ENCODE measurements at regions not wholly inside any gene's neighbourhood (a gene's known extent, or its start where the extent isn't known, plus 50 kb on each side); places are given as distances from the start of the nearest gene placed in this dataset.
"Not testable (repeated sequence)": the region's sequence is repeated elsewhere in the genome, so short reads cannot be mapped to it uniquely, and the experiment has no call there.

DNA sequence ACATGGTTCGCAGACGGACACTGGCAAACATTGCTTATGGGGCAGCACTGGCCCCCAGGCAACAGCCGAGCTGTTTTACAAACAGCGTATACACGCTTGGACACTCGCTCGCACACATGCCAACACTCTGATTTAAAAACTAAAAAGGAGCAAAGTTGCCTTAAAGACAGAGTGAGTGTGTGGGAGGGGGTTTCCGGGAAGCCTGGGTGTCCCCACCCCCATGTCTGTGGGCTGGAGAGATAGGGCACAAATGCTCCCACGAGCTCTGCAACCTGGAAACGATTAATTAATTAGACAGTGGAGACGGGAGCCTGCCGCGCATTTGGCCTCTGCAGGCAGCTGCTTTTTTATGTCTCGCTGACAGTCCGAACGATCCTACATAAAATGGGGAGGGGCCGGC, 107.9 kb upstream of the ZNF469 start:
- DNase-seq (ENCODE audit: insufficient read length, low spot score), result no peak
- FAIRE-seq, result no peak
- TF ChIP-seq SPI1 (IDR thresholded peaks at IDR 0.05; ENCODE audit: low read depth, low read length) (no peak), POLR2AphosphoS5 (IDR thresholded peaks at IDR 0.05; ENCODE audit: low read depth, low read length) (no peak), PAX5 (IDR thresholded peaks at IDR 0.05; ENCODE audit: insufficient read depth, low read length, severe bottlenecking) (no peak), POU2F2 (IDR thresholded peaks at IDR 0.05; ENCODE audit: low read depth, low read length) (no peak), POLR2A (IDR thresholded peaks at IDR 0.05; ENCODE audit: low read depth, low read length) (no peak), TAF1 (IDR thresholded peaks at IDR 0.05; ENCODE audit: low read depth, low read length) (no peak)

DNA sequence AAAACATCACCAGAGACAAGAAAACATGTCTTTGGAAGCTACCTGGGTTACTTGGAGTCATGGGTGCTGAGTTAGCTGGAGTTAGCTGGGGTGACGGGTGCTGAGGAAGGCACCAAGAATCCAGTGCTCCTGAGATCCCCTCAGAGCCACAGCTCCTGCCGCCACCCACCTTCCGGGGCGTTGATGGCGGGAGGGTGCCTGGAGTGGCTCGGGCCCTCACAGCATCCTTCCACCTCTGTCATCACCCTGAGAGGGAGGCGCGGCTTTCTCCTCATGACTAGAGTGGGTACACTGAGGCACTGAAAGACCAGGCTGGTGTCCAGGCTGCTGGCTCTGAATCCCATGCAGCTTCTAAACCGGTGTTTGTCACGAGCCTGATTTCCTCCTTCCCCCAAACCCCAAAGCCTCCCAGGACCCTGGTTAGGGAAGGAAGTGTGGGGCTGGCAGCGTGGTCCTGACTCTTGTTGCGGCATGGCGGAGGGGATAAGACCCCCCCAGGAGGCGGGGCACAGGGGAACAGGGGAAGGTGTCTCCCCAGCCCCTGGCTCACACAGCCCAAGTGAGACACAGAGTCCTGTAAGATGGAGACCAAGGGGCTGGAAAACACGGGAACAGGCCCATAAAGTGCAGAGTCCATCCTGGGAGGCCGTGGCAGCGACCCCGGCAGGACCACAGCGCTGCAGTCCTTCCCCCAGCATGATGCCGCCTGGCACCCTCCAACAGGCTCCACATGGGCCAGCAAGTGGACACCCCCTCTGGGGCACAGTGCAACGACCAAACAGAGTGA, 107.2 kb upstream of the ZNF469 start:
- FAIRE-seq; DNase-seq (ENCODE audit: insufficient read length, low spot score): not testable (repeated sequence)

DNA sequence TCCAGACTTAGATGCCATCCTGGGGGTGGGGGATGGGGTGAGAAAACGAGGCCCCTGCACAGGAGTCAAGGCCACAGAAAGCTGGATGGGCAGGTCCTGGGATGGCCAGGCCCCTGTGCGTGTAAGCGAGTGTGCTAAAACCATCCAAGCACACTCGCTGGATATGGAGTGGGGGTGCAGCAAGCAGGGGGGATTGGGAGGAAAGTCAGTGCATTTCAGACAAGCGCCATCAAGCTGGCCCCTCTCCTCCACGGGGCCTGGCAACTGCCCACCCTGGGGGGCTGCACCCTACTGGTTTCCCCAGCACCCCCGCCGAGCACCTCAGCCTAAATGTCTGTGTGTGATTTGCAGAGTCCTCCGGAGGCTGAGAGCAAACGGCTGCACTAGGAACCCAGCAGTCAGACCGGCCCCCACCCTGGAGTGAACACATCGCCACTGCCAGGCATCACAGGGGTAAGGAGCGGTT, 106.6 kb upstream of the ZNF469 start:
- FAIRE-seq; DNase-seq (ENCODE audit: insufficient read length, low spot score): not testable (repeated sequence)

DNA sequence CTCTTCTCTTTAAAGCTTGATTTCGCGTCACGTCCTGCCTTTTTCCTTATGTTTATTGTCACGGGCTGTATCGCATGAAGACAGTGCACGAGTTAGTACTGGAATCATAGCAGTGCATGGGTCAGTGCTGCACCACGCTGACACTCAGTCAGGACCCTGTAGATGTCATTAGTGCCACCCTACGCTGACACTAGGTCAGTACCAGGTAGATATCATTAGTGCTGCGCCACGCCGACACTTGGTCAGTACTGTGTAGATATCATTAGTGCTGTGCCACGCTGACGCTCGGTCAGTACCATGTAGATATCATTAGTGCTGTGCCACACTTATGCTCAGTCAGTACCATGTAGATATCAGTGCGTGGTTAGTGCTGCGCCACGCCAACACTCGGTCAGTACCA, 106.2 kb upstream of the ZNF469 start:
- FAIRE-seq (no peak), DNase-seq (ENCODE audit: insufficient read length, low spot score) (no peak)
- TF ChIP-seq TAF1 (IDR thresholded peaks at IDR 0.05; ENCODE audit: low read depth, low read length) (no peak), POU2F2 (IDR thresholded peaks at IDR 0.05; ENCODE audit: low read depth, low read length) (no peak), SPI1 (IDR thresholded peaks at IDR 0.05; ENCODE audit: low read depth, low read length) (no peak), PAX5 (IDR thresholded peaks at IDR 0.05; ENCODE audit: insufficient read depth, low read length, severe bottlenecking) (no peak), POLR2A (IDR thresholded peaks at IDR 0.05; ENCODE audit: low read depth, low read length) (no peak), POLR2AphosphoS5 (IDR thresholded peaks at IDR 0.05; ENCODE audit: low read depth, low read length) (no peak)

DNA sequence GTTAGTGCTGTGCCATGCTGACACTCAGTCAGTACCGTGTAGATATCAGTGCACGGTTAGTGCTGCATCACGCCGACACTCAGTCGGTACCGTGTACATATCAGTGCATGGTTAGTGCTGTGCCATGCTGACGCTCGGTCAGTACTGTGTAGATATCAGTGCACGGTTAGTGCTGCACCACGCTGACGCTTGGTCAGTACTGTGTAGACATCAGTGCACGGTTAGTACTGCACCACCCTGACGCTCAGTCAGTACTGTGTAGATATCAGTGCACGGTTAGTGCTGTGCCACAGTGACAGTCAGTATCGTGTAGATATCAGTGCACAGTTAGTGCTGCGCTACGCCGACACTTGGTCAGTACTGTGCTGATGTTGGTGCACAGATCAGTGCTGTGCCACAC, 102.8 kb upstream of the ZNF469 start:
- DNase-seq (ENCODE audit: insufficient read length, low spot score), result no peak
- TF ChIP-seq POLR2A (IDR thresholded peaks at IDR 0.05; ENCODE audit: low read depth, low read length), result no peak
- no peak for TF ChIP-seq SPI1 (IDR thresholded peaks at IDR 0.05; ENCODE audit: low read depth, low read length)
- TF ChIP-seq PAX5 (IDR thresholded peaks at IDR 0.05; ENCODE audit: insufficient read depth, low read length, severe bottlenecking), result no peak
- TF ChIP-seq POLR2AphosphoS5 (IDR thresholded peaks at IDR 0.05; ENCODE audit: low read depth, low read length), result no peak
- no peak for TF ChIP-seq TAF1 (IDR thresholded peaks at IDR 0.05; ENCODE audit: low read depth, low read length)
- no peak for TF ChIP-seq POU2F2 (IDR thresholded peaks at IDR 0.05; ENCODE audit: low read depth, low read length)
- no peak for FAIRE-seq

DNA sequence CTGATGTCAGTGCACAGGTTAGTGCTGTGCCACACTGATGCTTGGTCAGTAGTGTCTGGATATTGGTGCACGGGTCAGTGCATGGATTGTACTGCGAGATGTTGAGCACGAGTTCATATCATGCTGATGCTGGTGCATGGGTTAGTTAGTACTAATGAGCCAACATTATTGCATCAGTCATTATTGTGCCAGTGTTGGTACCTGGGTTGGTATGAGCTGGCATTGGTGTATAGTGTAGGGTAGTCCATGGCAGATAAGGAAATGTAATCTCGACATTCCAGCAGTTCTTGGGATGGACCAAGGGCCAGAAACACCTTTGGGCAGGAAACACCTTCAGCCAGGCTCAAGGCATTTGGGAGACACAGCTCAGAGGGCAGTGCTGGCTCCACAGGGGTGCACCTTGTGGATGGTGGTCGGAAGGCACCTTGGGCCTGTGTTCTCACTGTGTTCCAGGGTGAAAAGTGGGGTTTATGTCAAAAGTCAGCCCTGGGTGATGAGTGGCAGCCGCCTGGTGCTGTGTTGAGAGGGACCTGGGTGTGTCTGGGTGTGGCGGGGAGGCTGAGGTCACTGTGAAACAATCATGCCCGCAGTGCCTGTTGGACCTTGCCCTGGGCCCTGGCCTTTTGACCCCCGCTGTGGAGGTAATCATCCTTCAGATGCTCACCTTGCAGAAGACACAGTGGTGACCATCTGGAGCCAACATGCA, 100.7 kb upstream of the ZNF469 start:
- TF ChIP-seq POLR2A (IDR thresholded peaks at IDR 0.05; ENCODE audit: low read depth, low read length) (no peak), TAF1 (IDR thresholded peaks at IDR 0.05; ENCODE audit: low read depth, low read length) (no peak), PAX5 (IDR thresholded peaks at IDR 0.05; ENCODE audit: insufficient read depth, low read length, severe bottlenecking) (no peak), SPI1 (IDR thresholded peaks at IDR 0.05; ENCODE audit: low read depth, low read length) (no peak), POLR2AphosphoS5 (IDR thresholded peaks at IDR 0.05; ENCODE audit: low read depth, low read length) (no peak), POU2F2 (IDR thresholded peaks at IDR 0.05; ENCODE audit: low read depth, low read length) (no peak)
- FAIRE-seq, result no peak
- no peak for DNase-seq (ENCODE audit: insufficient read length, low spot score)

DNA sequence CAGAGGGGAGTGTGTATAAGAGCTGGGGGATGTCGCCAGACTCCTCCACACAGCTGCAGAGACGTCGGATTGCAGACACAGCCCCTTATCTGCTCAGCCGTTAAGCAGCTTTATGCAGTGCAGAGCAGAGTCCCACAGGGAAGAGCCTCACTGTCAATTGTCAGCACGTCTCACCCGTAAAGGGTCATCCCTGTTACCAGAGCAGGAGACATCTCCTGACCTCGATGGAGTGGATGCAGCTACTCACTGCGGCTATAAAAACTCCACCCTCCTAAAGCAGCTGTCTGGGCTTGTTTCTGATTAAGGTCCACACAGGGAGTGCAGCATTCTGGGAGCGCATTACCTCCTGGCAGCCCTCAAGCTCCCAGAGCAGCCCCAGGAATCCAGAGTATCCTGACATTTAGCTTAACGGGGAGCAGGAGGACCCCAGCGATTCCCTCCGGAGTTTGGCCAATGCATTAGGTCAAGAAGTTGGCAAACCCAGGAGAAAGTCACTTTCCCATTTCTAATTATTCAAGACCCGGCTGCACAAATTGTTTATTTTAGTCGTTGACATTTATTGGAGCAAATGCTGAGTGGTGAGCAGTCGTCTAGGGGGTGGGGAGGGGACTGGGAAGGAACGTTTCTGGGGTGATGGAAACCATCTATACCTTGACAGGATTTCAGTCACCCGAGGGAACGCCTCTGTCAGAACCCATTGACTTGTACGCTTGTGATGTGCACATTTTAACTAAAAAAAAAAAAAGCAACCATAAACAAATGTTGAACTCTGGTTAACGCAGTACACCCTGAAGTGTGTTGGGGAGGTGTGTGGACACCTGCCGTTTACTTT, 100.0 kb upstream of the ZNF469 start:
- TF ChIP-seq POLR2AphosphoS5 (IDR thresholded peaks at IDR 0.05; ENCODE audit: low read depth, low read length) (no peak), PAX5 (IDR thresholded peaks at IDR 0.05; ENCODE audit: insufficient read depth, low read length, severe bottlenecking) (no peak), POU2F2 (IDR thresholded peaks at IDR 0.05; ENCODE audit: low read depth, low read length) (no peak), TAF1 (IDR thresholded peaks at IDR 0.05; ENCODE audit: low read depth, low read length) (no peak)
- FAIRE-seq, result no peak
- no peak for DNase-seq (ENCODE audit: insufficient read length, low spot score)

DNA sequence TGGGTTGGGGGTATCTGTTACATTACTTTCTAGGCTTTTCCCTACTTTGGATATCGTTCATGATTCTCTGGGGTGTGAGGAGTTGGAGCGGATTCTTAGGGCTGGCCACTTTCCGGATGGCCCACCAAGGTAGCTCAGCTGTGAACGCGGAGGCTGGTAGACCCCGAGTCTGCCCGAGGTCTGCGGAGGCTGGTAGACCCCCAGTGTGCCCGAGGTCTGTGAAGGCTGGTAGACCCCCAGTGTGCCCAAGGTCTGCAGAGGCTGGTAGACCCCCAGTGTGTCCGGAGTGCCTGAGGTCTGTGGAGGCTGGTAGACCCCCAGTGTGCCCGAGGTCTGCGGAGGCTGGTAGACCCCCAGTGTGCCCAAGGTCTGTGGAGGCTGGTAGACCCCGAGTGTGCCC, 99.2 kb upstream of the ZNF469 start:
- TF ChIP-seq TAF1 (IDR thresholded peaks at IDR 0.05; ENCODE audit: low read depth, low read length) (no peak), POU2F2 (IDR thresholded peaks at IDR 0.05; ENCODE audit: low read depth, low read length) (no peak), PAX5 (IDR thresholded peaks at IDR 0.05; ENCODE audit: insufficient read depth, low read length, severe bottlenecking) (no peak), POLR2AphosphoS5 (IDR thresholded peaks at IDR 0.05; ENCODE audit: low read depth, low read length) (no peak), SPI1 (IDR thresholded peaks at IDR 0.05; ENCODE audit: low read depth, low read length) (no peak), POLR2A (IDR thresholded peaks at IDR 0.05; ENCODE audit: low read depth, low read length) (no peak)
- no peak for DNase-seq (ENCODE audit: insufficient read length, low spot score)
- no peak for FAIRE-seq

DNA sequence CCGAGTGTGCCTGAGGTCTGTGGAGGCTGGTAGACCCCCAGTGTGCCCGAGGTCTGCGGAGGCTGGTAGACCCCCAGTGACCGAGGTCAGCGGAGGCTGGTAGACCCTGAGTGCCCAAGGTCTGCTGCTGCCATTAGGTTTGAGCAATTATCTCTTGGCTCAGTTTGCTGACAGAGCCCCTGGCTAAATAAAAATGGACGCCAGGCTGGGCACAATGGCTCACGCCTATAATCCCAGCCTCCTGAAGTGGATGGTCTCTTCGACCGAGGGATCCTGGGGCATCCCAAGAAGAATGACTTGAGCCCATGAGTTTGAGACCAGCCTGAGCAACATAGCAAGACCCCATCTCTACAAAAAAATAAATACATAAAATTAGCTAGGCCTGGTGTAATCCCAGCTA, 98.7 kb upstream of the ZNF469 start:
- FAIRE-seq (no peak), DNase-seq (ENCODE audit: insufficient read length, low spot score) (no peak)
- TF ChIP-seq TAF1 (IDR thresholded peaks at IDR 0.05; ENCODE audit: low read depth, low read length), result no peak
- no peak for TF ChIP-seq POLR2A (IDR thresholded peaks at IDR 0.05; ENCODE audit: low read depth, low read length)
- TF ChIP-seq SPI1 (IDR thresholded peaks at IDR 0.05; ENCODE audit: low read depth, low read length), result no peak
- no peak for TF ChIP-seq PAX5 (IDR thresholded peaks at IDR 0.05; ENCODE audit: insufficient read depth, low read length, severe bottlenecking)
